ENCODE measurements at regions not wholly inside any gene's neighbourhood (a gene's known extent, or its start where the extent isn't known, plus 50 kb on each side); places are given as distances from the start of the nearest gene placed in this dataset.

DNA sequence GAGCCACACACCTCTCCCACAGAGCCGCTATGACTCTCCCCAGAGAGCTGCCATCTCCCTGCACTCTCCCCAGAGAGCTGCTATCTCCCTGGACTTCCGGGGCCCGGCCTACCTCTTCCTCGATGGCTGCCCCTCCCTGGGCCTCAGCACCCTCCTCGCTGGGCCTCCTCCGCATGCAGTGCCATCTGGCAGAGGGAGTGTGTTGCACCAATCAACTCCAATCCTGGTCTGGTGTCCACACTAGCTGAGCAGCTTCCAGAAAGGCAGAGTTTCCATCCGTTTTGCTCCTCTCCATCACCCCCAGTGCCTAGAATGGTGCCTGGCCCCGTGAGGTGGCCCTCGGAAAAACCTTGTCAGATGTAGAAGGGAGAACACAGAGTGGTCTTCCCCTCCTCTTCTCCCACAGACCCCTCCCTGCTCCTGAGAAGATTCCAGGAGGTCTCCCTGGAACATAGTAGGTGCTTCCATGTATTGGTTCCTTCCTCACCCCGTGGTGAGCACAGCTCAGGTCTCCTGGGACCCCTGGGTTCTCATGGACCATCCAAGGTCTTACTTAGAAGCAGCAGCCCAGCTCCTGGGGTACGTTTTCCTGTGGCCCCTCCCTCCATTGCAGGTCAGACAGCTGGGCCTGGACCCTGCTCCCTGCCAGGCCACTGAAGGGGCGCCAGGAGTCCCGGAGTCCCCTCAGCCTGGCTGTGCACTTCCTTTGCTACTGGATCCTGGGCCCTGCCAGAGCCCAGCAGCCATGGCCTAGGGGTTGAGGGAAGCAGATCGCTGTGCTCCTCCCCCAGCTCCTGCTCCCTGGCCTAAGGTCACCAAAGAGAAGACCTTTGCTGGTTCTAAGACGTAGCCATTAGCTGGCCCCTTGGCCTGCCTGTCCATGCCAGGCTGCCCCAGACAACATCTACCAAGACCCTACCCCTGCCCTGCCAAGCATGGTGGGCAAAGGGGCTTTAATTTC lies 233.8 kb upstream of the GSE1 start:
- no peaks in the 10 kb centered on the region for H3K79me2 ChIP-seq (replicated peaks; ENCODE audit: insufficient read depth, low read length)
- H3K27me3 ChIP-seq (ENCODE audit: insufficient read depth, low read depth, low read length), result no peaks in the 10 kb centered on the region
- no peaks in the 10 kb centered on the region for H4K20me1 ChIP-seq (ENCODE audit: insufficient read depth)
- no peaks in the 10 kb centered on the region for H3K9me2 ChIP-seq (ENCODE audit: insufficient read depth, low read length)
- H3F3A ChIP-seq (ENCODE audit: insufficient read depth, low read length, poor library complexity, severe bottlenecking), result no peaks in the 10 kb centered on the region
- no peaks in the 10 kb centered on the region for H3K9me3 ChIP-seq (ENCODE audit: low read length)
- no peaks in the 10 kb centered on the region for H3K36me3 ChIP-seq (ENCODE audit: insufficient read depth, low read length)
- no peak overlapping the region for H3K4me2 ChIP-seq (ENCODE audit: low read length)
- no peak overlapping the region for H3K4me3 ChIP-seq (ENCODE audit: low read length)
- H3K27ac ChIP-seq (ENCODE audit: low read length), result no peak overlapping the region
- no peak overlapping the region for H3K9ac ChIP-seq (ENCODE audit: low read length)
- H2AFZ ChIP-seq (ENCODE audit: low read depth, low read length), result no peak overlapping the region
- no peak for TF ChIP-seq RAD21 (conservative IDR thresholded peaks at IDR 0.05)
- TF ChIP-seq EZH2 (IDR thresholded peaks at IDR 0.05; ENCODE audit: borderline replicate concordance, insufficient read depth, low read length, poor library complexity, severe bottlenecking), result no peak
- TF ChIP-seq MXI1 (conservative IDR thresholded peaks at IDR 0.05; ENCODE audit: poor library complexity, severe bottlenecking), result no peak
- no peak for TF ChIP-seq EP300 (conservative IDR thresholded peaks at IDR 0.05; ENCODE audit: poor library complexity, severe bottlenecking)

DNA sequence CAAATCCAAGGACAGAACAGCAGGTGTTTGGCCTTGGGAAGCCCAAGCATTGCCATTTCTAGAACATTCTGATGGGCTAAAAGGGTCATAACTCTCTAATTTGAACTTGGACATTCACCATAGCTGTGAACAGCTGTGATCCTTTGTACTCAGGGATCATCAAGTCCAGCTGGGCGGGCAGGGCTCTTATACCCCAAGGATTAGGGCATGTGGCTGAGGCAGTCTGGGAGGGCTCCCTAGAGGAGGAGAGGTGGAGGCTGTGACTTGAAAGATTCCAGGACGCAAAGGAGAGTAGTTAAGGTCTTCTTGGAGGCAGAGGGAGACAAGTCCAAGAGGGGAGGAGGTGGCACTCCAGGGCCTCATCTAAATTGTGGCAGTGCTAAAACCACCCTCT lies 233.1 kb upstream of the GSE1 start:
- TF ChIP-seq EZH2 (IDR thresholded peaks at IDR 0.05; ENCODE audit: borderline replicate concordance, insufficient read depth, low read length, poor library complexity, severe bottlenecking), result no peak
- no peak for TF ChIP-seq EP300 (conservative IDR thresholded peaks at IDR 0.05; ENCODE audit: poor library complexity, severe bottlenecking)
- no peak for TF ChIP-seq MXI1 (conservative IDR thresholded peaks at IDR 0.05; ENCODE audit: poor library complexity, severe bottlenecking)
- TF ChIP-seq REST (IDR thresholded peaks at IDR 0.05; ENCODE audit: borderline replicate concordance), result no peak
- no peak for TF ChIP-seq CTCF (IDR thresholded peaks at IDR 0.05; ENCODE audit: poor library complexity, severe bottlenecking)
- no peak for TF ChIP-seq TAF1 (IDR thresholded peaks at IDR 0.05; ENCODE audit: low read depth)
- TF ChIP-seq POLR2AphosphoS5 (IDR thresholded peaks at IDR 0.05), result no peak
- TF ChIP-seq RAD21 (conservative IDR thresholded peaks at IDR 0.05), result no peak
- no peak for TF ChIP-seq SMC3 (conservative IDR thresholded peaks at IDR 0.05; ENCODE audit: poor library complexity)
- Histone ChIP-seq H3K27ac (ENCODE audit: low read length) (no peak overlapping the region), H3K9me2 (ENCODE audit: insufficient read depth, low read length) (no peaks in the 10 kb centered on the region), H3K36me3 (ENCODE audit: insufficient read depth, low read length) (no peaks in the 10 kb centered on the region), H2AFZ (ENCODE audit: low read depth, low read length) (no peak overlapping the region), H3F3A (ENCODE audit: insufficient read depth, low read length, poor library complexity, severe bottlenecking) (no peaks in the 10 kb centered on the region), H3K4me2 (ENCODE audit: low read length) (no peak overlapping the region), H3K9ac (ENCODE audit: low read length) (no peak overlapping the region), H3K27me3 (ENCODE audit: insufficient read depth, low read depth, low read length) (no peaks in the 10 kb centered on the region), H3K79me2 (replicated peaks; ENCODE audit: insufficient read depth, low read length) (no peaks in the 10 kb centered on the region), H4K20me1 (ENCODE audit: insufficient read depth) (no peaks in the 10 kb centered on the region), H3K9me3 (ENCODE audit: low read length) (no peaks in the 10 kb centered on the region), H3K4me3 (ENCODE audit: low read length) (no peak overlapping the region)
